Pancreas (tissue), 10 donors: ENCODE measurements at regions not wholly inside any gene's neighbourhood (a gene's known extent, or its start where the extent isn't known, plus 50 kb on each side); places are given as distances from the start of the nearest gene placed in this dataset.

Experiments used
- ATAC-seq, 4 donors: fragments of 200-7000 bp; cut with Tn5 transposase; one replicate each; pipeline versions ENCODE4 v1.8.0 to v1.9.1; 2020; ENCODE audit warnings: mild to moderate bottlenecking in 4 of 4, moderate library complexity in 4 of 4
- DNase-seq, 6 donors: peaks; one replicate each; pipeline ENCODE4 v3.0.0-alpha.2; 2020
- FAIRE-seq: peaks from 2 replicates; lab custom pipeline; 2012; peaks lifted over from hg19 to GRCh38; lab: Jason Lieb, UNC
- H3K27ac ChIP-seq, 4 donors: fragments of 200-600 bp; sonication (generic); 1 replicate in 3 of 4; 2 replicates in 1 of 4; pipeline versions ENCODE4 v1.5.0 to v1.8.0; 2020
- H3K27me3 ChIP-seq, 4 donors: fragments of 200-600 bp; one replicate each; pipeline ENCODE4 v1.8.0; 2021
- H3K36me3 ChIP-seq, 3 donors: fragments of 200-600 bp; sonication (generic) in 1 of 3; one replicate each; pipeline versions ENCODE4 v1.5.0 to v1.8.0; 2020 to 2021
- H3K4me1 ChIP-seq, 3 donors: fragments of 200-600 bp; one replicate each; pipeline ENCODE4 v1.8.0; 2021
- H3K4me3 ChIP-seq, 4 donors: fragments of 200-600 bp; sonication (generic) in 2 of 4; one replicate each; pipeline versions ENCODE4 v1.5.0 to v1.8.0; 2020 to 2021
- H3K9me3 ChIP-seq, 4 donors: fragments of 200-600 bp; one replicate each; pipeline ENCODE4 v1.8.0; 2021
- CTCF ChIP-seq, 4 donors: fragments of 200-600 bp; sonication (generic) in 3 of 4; IDR thresholded peaks; one replicate each; pipeline versions ENCODE4 v1.5.0 to v1.8.0; 2021; ENCODE audit warnings: antibody characterized with exemption in 4 of 4
- WGBS, 2 donors: extraction: QIAGEN DNeasy Blood & Tissue Kit; methylation state at CpG; one replicate each; pipeline ENCODE4 v1.1.7; 2013; 5-methylcytosine and 5-hydroxymethylcytosine counted together
- intact Hi-C, 3 donors: fragments of 100-400 bp; cut with DNase I; formaldehyde crosslinking; loops; one replicate each; pipeline versions ENCODE4 v1.11.1 to v1.14.2; 2022
- donor health status: healthy with polysubstance abuse.
- donor health status: DM: no; HTN: no; CAD: no; lungs with moderate emphysema.
- donor health status: DM: no; HTN: no; CAD: no.
- donor health status: control.
- donor health status: control.
- donor health status: Bipolar disorder and iron deficiency.
- donor health status: DM: yes; HTN: yes; CAD: no.
- donor health status: DM: no; HTN: no; CAD: no.
- donor health status: DM: no; HTN: no; CAD: no.
- donor health status: DM: yes; HTN: yes; CAD: no.

- H3K27me3 ChIP-seq: no peaks in the 10 kb centered on the region
- no peak for TF ChIP-seq CTCF (IDR thresholded peaks at IDR 0.05)
- H3K4me3 ChIP-seq: no peak overlapping the region
- 63 to 78% methylated on average over 3 of the region's 3 CpGs for WGBS, 2 donors
- no peaks in the 10 kb centered on the region for H3K9me3 ChIP-seq
- intact Hi-C loops: loop anchor here in 1 of 3 donors (5.0 kb wide), 1 partner anchor 244 kb away; no protein-coding TSS in a partner anchor
- ATAC-seq (peak in 2 of 4 donors; percentile 38 to 53), FAIRE-seq (no peak), DNase-seq (no peak)
- H3K4me1 ChIP-seq: no peaks in the 10 kb centered on the region
- no peak overlapping the region for H3K27ac ChIP-seq
- H3K36me3 ChIP-seq: no peaks in the 10 kb centered on the region
Observed at GRCh38 chr6:137951064-137951597, 84.1 kb downstream of the TNFAIP3 start.

- FAIRE-seq (no peak), ATAC-seq (no peak), DNase-seq (no peak)
- Histone ChIP-seq H3K27ac (no peak overlapping the region), H3K4me3 (no peak overlapping the region), H3K9me3 (no peaks in the 10 kb centered on the region), H3K27me3 (no peaks in the 10 kb centered on the region), H3K4me1 (no peaks in the 10 kb centered on the region), H3K36me3 (no peaks in the 10 kb centered on the region)
- WGBS, 2 donors: 74 to 81% methylated on average over 2 of the region's 2 CpGs
- intact Hi-C loops: loop anchor here in 1 of 3 donors (5.0 kb wide), 1 partner anchor 245 kb away; no protein-coding TSS in a partner anchor
- TF ChIP-seq CTCF (IDR thresholded peaks at IDR 0.05): no peak
Observed at GRCh38 chr6:137952247-137952646, 85.2 kb downstream of the TNFAIP3 start.

- Histone ChIP-seq H3K4me3 (no peak overlapping the region), H3K4me1 (no peaks in the 10 kb centered on the region), H3K9me3 (no peaks in the 10 kb centered on the region), H3K36me3 (no peaks in the 10 kb centered on the region), H3K27me3 (no peaks in the 10 kb centered on the region), H3K27ac (no peak overlapping the region)
- no peak for FAIRE-seq
- ATAC-seq: no peak
- no peak for TF ChIP-seq CTCF (IDR thresholded peaks at IDR 0.05)
- no peak for DNase-seq
- 18 to 32% methylated on average over 1 of the region's 1 CpG for WGBS, 2 donors
- intact Hi-C loops: loop anchor here in 1 of 3 donors (5.0 kb wide), 1 partner anchor 246 kb away; no protein-coding TSS in a partner anchor
Observed at GRCh38 chr6:137953761-137954160, 86.7 kb downstream of the TNFAIP3 start.

GRCh38 chr6:137954253-137954652, 87.2 kb downstream of the TNFAIP3 start:
- WGBS, 2 donors: 90 to 91% methylated on average over 2 of the region's 2 CpGs

More at GRCh38 chr6:137954253-137954652, 87.2 kb downstream of the TNFAIP3 start:
- DNase-seq: no peak
- ATAC-seq: no peak
- Histone ChIP-seq H3K4me3 (no peak overlapping the region), H3K36me3 (no peaks in the 10 kb centered on the region), H3K9me3 (no peaks in the 10 kb centered on the region), H3K27me3 (no peaks in the 10 kb centered on the region), H3K27ac (no peak overlapping the region), H3K4me1 (no peaks in the 10 kb centered on the region)
- intact Hi-C loops: loop anchor here in 1 of 3 donors (5.0 kb wide), 1 partner anchor 247 kb away; no protein-coding TSS in a partner anchor
- no peak for FAIRE-seq
- no peak for TF ChIP-seq CTCF (IDR thresholded peaks at IDR 0.05)
